ENCODE measurements at regions not wholly inside any gene's neighbourhood (a gene's known extent, or its start where the extent isn't known, plus 50 kb on each side); places are given as distances from the start of the nearest gene placed in this dataset.

GRCh38 chr11:119486016-119486415 is 63.0 kb upstream of the THY1 start:
- H3K4me3 ChIP-seq (ENCODE audit: low read length): no peak overlapping the region
- no peak for TF ChIP-seq CTCF (conservative IDR thresholded peaks at IDR 0.05; ENCODE audit: low read depth, low read length)
- no peak for DNase-seq (ENCODE audit: low read depth)

- DNase-seq (ENCODE audit: low read depth): no peak
- no peak overlapping the region for H3K4me3 ChIP-seq (ENCODE audit: low read length)
- peak; percentile 37 for TF ChIP-seq CTCF (conservative IDR thresholded peaks at IDR 0.05; ENCODE audit: low read depth, low read length)
Observed at GRCh38 chr11:119484741-119485605, 62.0 kb upstream of the THY1 start.

- H3K4me3 ChIP-seq (ENCODE audit: low read length): no peak overlapping the region
- no peak for DNase-seq (ENCODE audit: low read depth)
- no peak for TF ChIP-seq CTCF (conservative IDR thresholded peaks at IDR 0.05; ENCODE audit: low read depth, low read length)
Observed at GRCh38 chr11:119483881-119484371, 61.0 kb upstream of the THY1 start.

GRCh38 chr11:119483341-119483880 is 60.4 kb upstream of the THY1 start:
- H3K4me3 ChIP-seq (ENCODE audit: low read length): no peak overlapping the region
- no peak for DNase-seq (ENCODE audit: low read depth)
- no peak for TF ChIP-seq CTCF (conservative IDR thresholded peaks at IDR 0.05; ENCODE audit: low read depth, low read length)

- TF ChIP-seq CTCF (conservative IDR thresholded peaks at IDR 0.05; ENCODE audit: low read depth, low read length): no peak
- H3K4me3 ChIP-seq (ENCODE audit: low read length): no peak overlapping the region
- DNase-seq (ENCODE audit: low read depth): no peak
Observed at GRCh38 chr11:119482521-119483011, 59.6 kb upstream of the THY1 start.

GRCh38 chr11:119481667-119482400 is 58.9 kb upstream of the THY1 start:
- no peak for TF ChIP-seq CTCF (conservative IDR thresholded peaks at IDR 0.05; ENCODE audit: low read depth, low read length)
- DNase-seq (ENCODE audit: low read depth): no peak
- no peak overlapping the region for H3K4me3 ChIP-seq (ENCODE audit: low read length)
